GM12878 (cell line): ENCODE measurements at regions not wholly inside any gene's neighbourhood (a gene's known extent, or its start where the extent isn't known, plus 50 kb on each side); places are given as distances from the start of the nearest gene placed in this dataset.
"Not testable (repeated sequence)": the region's sequence is repeated elsewhere in the genome, so short reads cannot be mapped to it uniquely, and the experiment has no call there.

Experiments
- ATAC-seq: fragments of 200-7000 bp; cut with Tn5 transposase; 3 replicates; pipeline ENCODE4 v1.9.1; 2020; ENCODE audit warnings: mild to moderate bottlenecking, moderate library complexity
- BruUV-seq: library from RNA; stranded (reverse); fragments of 400-500 nt; replicated peaks from 2 replicates; lab custom pipeline; 2021; lab: Mats Ljungman, UMichigan
- CTCF ChIA-PET: fragments of 300-600 bp; sonication (Branson Sonifier 250); formaldehyde crosslinking; extraction: SDS; loops from one replicate; lab custom pipeline; 2021; ENCODE audit warnings: inconsistent platforms; lab: Yijun Ruan, JAX
- POLR2A ChIA-PET: fragments of 350-600 bp; formaldehyde crosslinking; extraction: SDS; loops from one replicate; lab custom pipeline; 2021; ENCODE audit warnings: inconsistent platforms; lab: Charles Lee
- RAD21 ChIA-PET: fragments of 300-600 bp; sonication (Branson Sonifier 250); formaldehyde crosslinking; loops from one replicate; lab custom pipeline; 2023; ENCODE audit warnings: antibody characterized with exemption; ENCODE audit not compliant: unreplicated experiment; lab: Charles Lee
- SMC1A ChIA-PET: fragments of 300-600 bp; sonication (Branson Sonifier 250); formaldehyde crosslinking; loops from one replicate; lab custom pipeline; 2023; ENCODE audit not compliant: unreplicated experiment, uncharacterized antibody; lab: Charles Lee
- DNase-seq: peaks from one replicate; pipeline ENCODE4 v3.0.0-alpha.2; 2011; ENCODE audit warnings: low read depth, low spot score
- FAIRE-seq: peaks from 3 replicates; lab custom pipeline; 2011; peaks lifted over from hg19 to GRCh38; lab: Jason Lieb, UNC
- H2AFZ ChIP-seq: 2 replicates; pipeline ENCODE4 v1.6.0; 2011; ENCODE audit warnings: low read depth, low read length, control low read depth; ENCODE audit not compliant: control insufficient read depth
- H3K27ac ChIP-seq: 2 replicates; pipeline ENCODE4 v1.5.1; 2011; ENCODE audit warnings: control low read depth; ENCODE audit not compliant: control insufficient read depth, insufficient read depth
- H3K27me3 ChIP-seq, 2 experiments: replicated peaks in 1 of 2; 2 replicates each; pipeline versions ENCODE4 v1.6.0 to v1.6.1; 2011; ENCODE audit warnings: low read length in 1 of 2; ENCODE audit not compliant: control insufficient read depth in 2 of 2, insufficient read depth in 2 of 2
- H3K36me3 ChIP-seq, 2 experiments: 2 replicates each; pipeline ENCODE4 v1.5.1; 2011; ENCODE audit warnings: low read length in 1 of 2; ENCODE audit not compliant: control insufficient read depth in 2 of 2, insufficient read depth in 2 of 2
- H3K4me1 ChIP-seq: 2 replicates; pipeline ENCODE4 v1.6.1; 2011; ENCODE audit warnings: mild to moderate bottlenecking, low read length, moderate library complexity, mixed read lengths; ENCODE audit not compliant: control insufficient read depth, insufficient read depth
- H3K4me2 ChIP-seq: 2 replicates; pipeline ENCODE4 v1.6.0; 2011; ENCODE audit warnings: control low read depth; ENCODE audit not compliant: control insufficient read depth, insufficient read depth
- H3K4me3 ChIP-seq: fragments of 200-600 bp; sonication (generic); 2 replicates; pipeline ENCODE4 v1.5.1; 2016
- H3K79me2 ChIP-seq: 2 replicates; pipeline ENCODE4 v1.6.0; 2011; ENCODE audit warnings: low read length; ENCODE audit not compliant: control insufficient read depth, insufficient read depth
- H3K9ac ChIP-seq: 2 replicates; pipeline ENCODE4 v1.8.0; 2011; ENCODE audit warnings: low read length, control low read depth, mixed read lengths; ENCODE audit not compliant: control insufficient read depth, insufficient read depth
- H3K9me3 ChIP-seq: replicated peaks from 3 replicates; pipeline ENCODE4 v1.5.1; 2011; ENCODE audit warnings: mild to moderate bottlenecking, low read length; ENCODE audit not compliant: control insufficient read depth, insufficient read depth
- H4K20me1 ChIP-seq: 2 replicates; pipeline ENCODE4 v1.6.0; 2011; ENCODE audit not compliant: control insufficient read depth, insufficient read depth
- BACH1 ChIP-seq: fragments of 450-650 bp; IDR thresholded peaks from 2 replicates; pipeline ENCODE4 v1.6.1; 2017; ENCODE audit warnings: mild to moderate bottlenecking, borderline replicate concordance
- CREB1 ChIP-seq: IDR thresholded peaks from 2 replicates; pipeline ENCODE4 v1.6.1; 2012; ENCODE audit warnings: low read depth, mild to moderate bottlenecking, inconsistent platforms
- MEF2B ChIP-seq: fragments of 450-650 bp; IDR thresholded peaks from 2 replicates; pipeline ENCODE4 v1.6.1; 2018; ENCODE audit warnings: mild to moderate bottlenecking, moderate library complexity; ENCODE audit not compliant: partially characterized antibody, poor library complexity, severe bottlenecking
- PBX3 ChIP-seq: IDR thresholded peaks from 2 replicates; pipeline ENCODE4 v1.6.1; 2011; ENCODE audit warnings: mild to moderate bottlenecking, low read depth, low read length, moderate library complexity; ENCODE audit not compliant: insufficient replicate concordance
- PRDM15 ChIP-seq: fragments of 450-650 bp; formaldehyde crosslinking; IDR thresholded peaks from 2 replicates; pipeline ENCODE4 v1.4.0; 2020; ENCODE audit warnings: mild to moderate bottlenecking, moderate library complexity
- TAF1 ChIP-seq: IDR thresholded peaks from 2 replicates; pipeline ENCODE4 v1.6.1; 2011; ENCODE audit warnings: mild to moderate bottlenecking, low read depth, low read length, borderline replicate concordance
- YY1 ChIP-seq: IDR thresholded peaks from 2 replicates; pipeline ENCODE4 v1.6.1; 2011; ENCODE audit warnings: low read depth, mild to moderate bottlenecking, low read length
- ZNF384 ChIP-seq: IDR thresholded peaks from 2 replicates; pipeline ENCODE4 v1.6.1; 2012; ENCODE audit warnings: low read depth, mild to moderate bottlenecking, low read length, improper control_type of control experiment, borderline replicate concordance
- WGBS: methylation state at CpG from one replicate; pipeline ENCODE4 v1.1.6; 2016; ENCODE audit warnings: low lambda C conversion rate; ENCODE audit not compliant: insufficient replicate concordance, insufficient coverage; ENCODE audit errors: missing lambda C conversion rate; 5-methylcytosine and 5-hydroxymethylcytosine counted together
- in situ Hi-C: fragments of 300-500 bp; cut with MboI; formaldehyde crosslinking; loops from 9 replicates; pipeline ENCODE4 v1.14.3; 2018; ENCODE audit warnings: mixed read lengths
- intact Hi-C: fragments of 100-400 bp; cut with micrococcal nuclease; formaldehyde crosslinking; loops from one replicate; pipeline ENCODE4 v1.14.2; 2022; ENCODE audit not compliant: unreplicated experiment
- TF ChIP-seq, protein P1 (sequence below): fragments of 450-650 bp; IDR thresholded peaks from 2 replicates; pipeline ENCODE4 v1.6.1; 2017; ENCODE audit warnings: low read depth, mild to moderate bottlenecking, moderate library complexity

DNA sequence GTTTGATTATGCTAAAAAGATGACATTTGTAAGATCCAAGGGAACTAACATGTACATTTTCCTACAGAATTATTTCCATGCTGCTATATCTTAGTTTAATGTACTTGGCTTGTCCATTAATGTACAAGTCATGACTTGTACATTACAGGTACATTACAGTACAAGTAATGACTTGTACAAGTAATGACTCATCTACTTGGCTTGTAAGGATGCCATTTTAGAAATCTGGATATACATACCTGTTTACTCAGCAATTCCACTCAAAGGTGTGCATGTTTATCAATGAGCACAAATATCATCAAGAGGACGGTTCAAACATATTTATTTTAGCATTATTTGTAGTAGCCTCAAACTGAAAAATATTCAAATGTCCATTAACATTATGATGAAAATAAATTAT lies 87.0 kb upstream of the TRPC4 start (continued):
- TF ChIP-seq, protein P1, sequence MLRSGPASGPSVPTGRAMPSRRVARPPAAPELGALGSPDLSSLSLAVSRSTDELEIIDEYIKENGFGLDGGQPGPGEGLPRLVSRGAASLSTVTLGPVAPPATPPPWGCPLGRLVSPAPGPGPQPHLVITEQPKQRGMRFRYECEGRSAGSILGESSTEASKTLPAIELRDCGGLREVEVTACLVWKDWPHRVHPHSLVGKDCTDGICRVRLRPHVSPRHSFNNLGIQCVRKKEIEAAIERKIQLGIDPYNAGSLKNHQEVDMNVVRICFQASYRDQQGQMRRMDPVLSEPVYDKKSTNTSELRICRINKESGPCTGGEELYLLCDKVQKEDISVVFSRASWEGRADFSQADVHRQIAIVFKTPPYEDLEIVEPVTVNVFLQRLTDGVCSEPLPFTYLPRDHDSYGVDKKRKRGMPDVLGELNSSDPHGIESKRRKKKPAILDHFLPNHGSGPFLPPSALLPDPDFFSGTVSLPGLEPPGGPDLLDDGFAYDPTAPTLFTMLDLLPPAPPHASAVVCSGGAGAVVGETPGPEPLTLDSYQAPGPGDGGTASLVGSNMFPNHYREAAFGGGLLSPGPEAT, result no peak
- TF ChIP-seq, all 136 proteins: peak for 0

DNA sequence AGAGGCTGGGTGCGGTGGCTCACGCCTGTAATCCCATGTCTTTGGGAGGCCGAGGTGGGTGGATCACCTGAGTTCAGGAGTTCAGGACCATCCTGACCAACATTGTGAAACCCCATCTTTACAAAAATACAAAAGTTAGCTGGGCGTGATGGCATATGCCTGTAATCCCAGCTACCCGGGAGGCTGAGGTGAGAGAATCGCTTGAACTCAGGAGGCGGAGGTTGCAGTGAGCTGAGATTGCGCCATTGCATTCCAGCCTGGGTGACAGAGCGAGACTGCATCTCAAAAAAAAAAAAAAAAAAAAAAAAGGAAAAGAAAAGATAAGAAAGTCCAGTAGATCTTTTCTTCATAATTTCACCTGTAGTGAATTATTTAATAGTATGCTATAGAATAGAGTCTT lies 85.0 kb upstream of the TRPC4 start:
- H3K4me2 ChIP-seq, FAIRE-seq, H4K20me1 ChIP-seq, H3K79me2 ChIP-seq, intact Hi-C loops, H3K27me3 ChIP-seq, H3K9me3 ChIP-seq, H3K27ac ChIP-seq, SMC1A ChIA-PET, in situ Hi-C loops, BruUV-seq, DNase-seq, POLR2A ChIA-PET, H3K4me1 ChIP-seq, RAD21 ChIA-PET, ATAC-seq, H2AFZ ChIP-seq, H3K36me3 ChIP-seq, H3K4me3 ChIP-seq, H3K9ac ChIP-seq: not testable (repeated sequence)
- CTCF ChIA-PET, result interaction anchor here (0.7 kb wide), 1 partner anchor 14 kb away, joined by 3 read pairs; no protein-coding TSS in a partner anchor
- 50% methylated on average over 8 of the region's 9 CpGs for WGBS

- no peak for FAIRE-seq
- H3K4me2 ChIP-seq, result no peak overlapping the region
- H3K4me1 ChIP-seq, result no peaks in the 10 kb centered on the region
- no peak overlapping the region for H2AFZ ChIP-seq
- H3K27me3 ChIP-seq, result no peaks in the 10 kb centered on the region
- DNase-seq, result no peak
- H3K9ac ChIP-seq, result no peak overlapping the region
- WGBS, result 0% methylated on average over 1 of the region's 1 CpG
- no peaks in the 10 kb centered on the region for H3K9me3 ChIP-seq
- ChIA-PET CTCF (no interaction called here), POLR2A (no interaction called here), SMC1A (no interaction called here), RAD21 (no interaction called here)
- intact Hi-C loops, result no loop called here
- H3K36me3 ChIP-seq, result no peaks in the 10 kb centered on the region
- no peak overlapping the region for H3K4me3 ChIP-seq
- no peak for ATAC-seq
- no peaks in the 10 kb centered on the region for H4K20me1 ChIP-seq
- no peaks in the 10 kb centered on the region for H3K79me2 ChIP-seq
- no TSS peak for BruUV-seq
- H3K27ac ChIP-seq, result no peak overlapping the region
- in situ Hi-C loops, result no loop called here
- TF ChIP-seq PBX3, result no peak
- no peak for TF ChIP-seq PRDM15 (CRISPR knock-in tag)
- no peak for TF ChIP-seq ZNF384
- no peak for TF ChIP-seq CREB1
- TF ChIP-seq BACH1, result no peak
- no peak for TF ChIP-seq MEF2B
- TF ChIP-seq YY1, result no peak
- no peak for TF ChIP-seq TAF1
Measured at GRCh38 chr13:37954191-37954590, 84.6 kb upstream of the TRPC4 start.
